ENCODE measurements at regions not wholly inside any gene's neighbourhood (a gene's known extent, or its start where the extent isn't known, plus 50 kb on each side); places are given as distances from the start of the nearest gene placed in this dataset.

DNA sequence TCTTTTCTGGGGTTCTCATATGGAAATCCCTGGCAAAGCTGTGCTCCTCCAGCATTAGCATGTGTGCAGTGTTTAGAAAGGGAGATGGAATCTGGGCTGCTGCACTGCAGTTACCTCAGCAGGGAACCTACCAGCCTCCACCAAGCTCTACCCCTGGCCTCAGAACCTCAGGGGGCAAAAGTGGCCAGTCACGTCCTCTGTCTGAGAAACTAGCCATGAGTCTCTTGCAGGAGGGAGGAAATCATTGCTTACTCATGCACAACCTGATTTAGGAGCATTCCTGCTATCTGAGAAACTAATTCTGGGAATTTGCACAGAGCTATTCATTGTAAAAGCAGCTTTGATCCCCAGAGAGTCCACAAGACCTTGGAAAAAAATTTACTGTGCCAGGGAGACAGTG lies 80.6 kb upstream of the IPO9 start:
- no peak overlapping the region for H3K9ac ChIP-seq (ENCODE audit: low read length)
- H3K4me1 ChIP-seq (ENCODE audit: control insufficient read depth, insufficient read depth, low read length) = no peaks in the 10 kb centered on the region
- H3K27ac ChIP-seq (ENCODE audit: low read depth, low read length) = no peak overlapping the region

DNA sequence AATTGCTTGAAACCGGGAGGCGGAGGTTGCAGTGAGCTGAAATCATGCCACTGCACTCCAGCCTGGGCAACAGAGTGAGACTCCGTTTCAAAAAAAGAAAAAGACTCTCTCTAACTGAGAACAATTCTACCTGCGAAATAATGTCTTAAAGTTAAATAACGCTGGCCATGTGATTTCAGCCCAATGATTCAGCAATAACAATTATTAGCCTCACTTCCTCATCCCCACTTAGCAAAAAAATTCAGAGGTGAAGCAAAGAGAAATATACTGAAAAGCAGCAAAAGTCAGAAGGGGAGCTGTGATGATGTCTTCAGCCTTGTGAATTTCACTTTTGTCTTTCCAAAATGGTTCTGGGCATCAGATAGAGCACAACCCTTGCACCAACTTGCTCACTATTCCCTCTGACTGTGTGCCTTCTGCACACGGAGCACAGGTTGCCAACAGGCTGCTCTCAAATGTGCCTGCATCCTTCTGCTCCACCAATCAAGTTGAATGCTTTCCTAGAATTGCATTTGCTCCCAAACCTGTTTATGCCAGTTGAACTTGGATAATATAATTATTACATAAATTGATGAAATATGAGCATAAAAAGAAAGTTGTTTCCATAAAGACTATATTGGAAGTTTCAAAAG lies 79.8 kb upstream of the IPO9 start:
- Histone ChIP-seq H3K4me1 (ENCODE audit: control insufficient read depth, insufficient read depth, low read length) (no peaks in the 10 kb centered on the region), H3K27ac (ENCODE audit: low read depth, low read length) (no peak overlapping the region), H3K27me3 (ENCODE audit: control insufficient read depth, insufficient read depth, low read length) (no peaks in the 10 kb centered on the region), H3K4me3 (ENCODE audit: low read length) (no peak overlapping the region), H3K9ac (ENCODE audit: low read length) (no peak overlapping the region), H3K36me3 (ENCODE audit: control insufficient read depth, insufficient read depth, low read length) (no peaks in the 10 kb centered on the region)

More for the DNA sequence above, 80.6 kb upstream of the IPO9 start:
- no peaks in the 10 kb centered on the region for H3K36me3 ChIP-seq (ENCODE audit: control insufficient read depth, insufficient read depth, low read length)
- no peaks in the 10 kb centered on the region for H3K27me3 ChIP-seq (ENCODE audit: control insufficient read depth, insufficient read depth, low read length)
- H3K4me3 ChIP-seq (ENCODE audit: low read length) = no peak overlapping the region

- no peak overlapping the region for H3K9ac ChIP-seq (ENCODE audit: low read length)
- no peaks in the 10 kb centered on the region for H3K36me3 ChIP-seq (ENCODE audit: control insufficient read depth, insufficient read depth, low read length)
- H3K4me3 ChIP-seq (ENCODE audit: low read length) = no peak overlapping the region
- no peaks in the 10 kb centered on the region for H3K27me3 ChIP-seq (ENCODE audit: control insufficient read depth, insufficient read depth, low read length)
- no peaks in the 10 kb centered on the region for H3K4me1 ChIP-seq (ENCODE audit: control insufficient read depth, insufficient read depth, low read length)
- H3K27ac ChIP-seq (ENCODE audit: low read depth, low read length) = no peak overlapping the region
Observed at GRCh38 chr1:201750120-201750519, 78.8 kb upstream of the IPO9 start.

- Histone ChIP-seq H3K9ac (ENCODE audit: low read length) (no peak overlapping the region), H3K27me3 (ENCODE audit: control insufficient read depth, insufficient read depth, low read length) (no peaks in the 10 kb centered on the region), H3K4me1 (ENCODE audit: control insufficient read depth, insufficient read depth, low read length) (no peaks in the 10 kb centered on the region), H3K4me3 (ENCODE audit: low read length) (no peak overlapping the region), H3K27ac (ENCODE audit: low read depth, low read length) (no peak overlapping the region), H3K36me3 (ENCODE audit: control insufficient read depth, insufficient read depth, low read length) (no peaks in the 10 kb centered on the region)
Observed at GRCh38 chr1:201750934-201751333, 78.0 kb upstream of the IPO9 start.

DNA sequence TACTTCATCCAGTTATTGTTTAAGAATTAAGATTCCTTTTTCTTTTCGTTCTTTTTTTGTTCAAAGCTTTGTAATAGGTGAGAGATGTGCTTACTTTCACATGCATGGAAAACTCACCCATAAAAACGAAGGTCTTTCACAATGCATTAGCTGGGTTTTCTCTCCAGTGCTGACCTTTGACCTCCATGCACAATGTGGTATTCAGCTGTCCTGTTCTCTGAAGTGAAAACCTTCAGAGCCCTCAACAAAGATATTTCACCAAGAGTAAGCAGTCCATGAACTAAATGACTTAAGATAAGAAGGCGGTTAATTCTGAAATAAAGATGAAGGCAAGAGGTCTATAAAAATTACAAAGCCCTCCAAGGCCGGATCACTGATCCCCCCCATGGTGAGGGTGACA lies 77.1 kb upstream of the IPO9 start:
- H3K36me3 ChIP-seq (ENCODE audit: control insufficient read depth, insufficient read depth, low read length) = no peaks in the 10 kb centered on the region
- H3K27ac ChIP-seq (ENCODE audit: low read depth, low read length) = no peak overlapping the region
- H3K27me3 ChIP-seq (ENCODE audit: control insufficient read depth, insufficient read depth, low read length) = no peaks in the 10 kb centered on the region
- no peak overlapping the region for H3K9ac ChIP-seq (ENCODE audit: low read length)
- H3K4me1 ChIP-seq (ENCODE audit: control insufficient read depth, insufficient read depth, low read length) = no peaks in the 10 kb centered on the region
- no peak overlapping the region for H3K4me3 ChIP-seq (ENCODE audit: low read length)

GRCh38 chr1:201752333-201752732 lies 76.6 kb upstream of the IPO9 start:
- no peaks in the 10 kb centered on the region for H3K4me1 ChIP-seq (ENCODE audit: control insufficient read depth, insufficient read depth, low read length)
- H3K4me3 ChIP-seq (ENCODE audit: low read length) = no peak overlapping the region
- no peak overlapping the region for H3K9ac ChIP-seq (ENCODE audit: low read length)
- H3K27ac ChIP-seq (ENCODE audit: low read depth, low read length) = no peak overlapping the region
- no peaks in the 10 kb centered on the region for H3K36me3 ChIP-seq (ENCODE audit: control insufficient read depth, insufficient read depth, low read length)
- H3K27me3 ChIP-seq (ENCODE audit: control insufficient read depth, insufficient read depth, low read length) = no peaks in the 10 kb centered on the region

GRCh38 chr1:201753492-201753891 lies 75.5 kb upstream of the IPO9 start:
- Histone ChIP-seq H3K9ac (ENCODE audit: low read length) (no peak overlapping the region), H3K4me1 (ENCODE audit: control insufficient read depth, insufficient read depth, low read length) (no peaks in the 10 kb centered on the region), H3K27me3 (ENCODE audit: control insufficient read depth, insufficient read depth, low read length) (no peaks in the 10 kb centered on the region), H3K36me3 (ENCODE audit: control insufficient read depth, insufficient read depth, low read length) (no peaks in the 10 kb centered on the region), H3K27ac (ENCODE audit: low read depth, low read length) (no peak overlapping the region), H3K4me3 (ENCODE audit: low read length) (no peak overlapping the region)

DNA sequence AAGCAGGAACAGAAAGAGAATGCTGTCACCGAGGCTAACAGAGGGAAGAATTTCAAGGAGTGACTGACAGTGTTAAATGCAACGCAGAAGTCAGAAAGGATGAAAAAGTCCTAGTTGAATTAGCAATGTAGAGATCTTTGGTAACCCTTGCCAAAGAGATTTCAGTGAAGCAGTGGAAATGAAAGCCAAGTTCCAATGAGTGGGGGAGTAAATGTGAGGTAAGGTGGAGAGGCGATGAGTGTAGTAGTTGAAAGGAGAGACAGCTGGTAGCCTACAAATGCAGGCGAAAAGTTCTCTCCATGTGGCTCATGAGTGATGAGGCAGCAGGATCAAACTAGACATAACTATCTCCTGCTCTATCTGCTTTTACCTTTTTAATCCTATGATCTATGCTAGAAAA lies 74.6 kb upstream of the IPO9 start:
- Histone ChIP-seq H3K9ac (ENCODE audit: low read length) (no peak overlapping the region), H3K27ac (ENCODE audit: low read depth, low read length) (no peak overlapping the region), H3K4me3 (ENCODE audit: low read length) (no peak overlapping the region), H3K27me3 (ENCODE audit: control insufficient read depth, insufficient read depth, low read length) (no peaks in the 10 kb centered on the region), H3K4me1 (ENCODE audit: control insufficient read depth, insufficient read depth, low read length) (no peaks in the 10 kb centered on the region), H3K36me3 (ENCODE audit: control insufficient read depth, insufficient read depth, low read length) (no peaks in the 10 kb centered on the region)

- Histone ChIP-seq H3K4me1 (ENCODE audit: control insufficient read depth, insufficient read depth, low read length) (no peaks in the 10 kb centered on the region), H3K27ac (ENCODE audit: low read depth, low read length) (no peak overlapping the region), H3K36me3 (ENCODE audit: control insufficient read depth, insufficient read depth, low read length) (no peaks in the 10 kb centered on the region), H3K4me3 (ENCODE audit: low read length) (no peak overlapping the region), H3K27me3 (ENCODE audit: control insufficient read depth, insufficient read depth, low read length) (no peaks in the 10 kb centered on the region), H3K9ac (ENCODE audit: low read length) (no peak overlapping the region)
Observed at GRCh38 chr1:201755200-201755599, 73.8 kb upstream of the IPO9 start.

DNA sequence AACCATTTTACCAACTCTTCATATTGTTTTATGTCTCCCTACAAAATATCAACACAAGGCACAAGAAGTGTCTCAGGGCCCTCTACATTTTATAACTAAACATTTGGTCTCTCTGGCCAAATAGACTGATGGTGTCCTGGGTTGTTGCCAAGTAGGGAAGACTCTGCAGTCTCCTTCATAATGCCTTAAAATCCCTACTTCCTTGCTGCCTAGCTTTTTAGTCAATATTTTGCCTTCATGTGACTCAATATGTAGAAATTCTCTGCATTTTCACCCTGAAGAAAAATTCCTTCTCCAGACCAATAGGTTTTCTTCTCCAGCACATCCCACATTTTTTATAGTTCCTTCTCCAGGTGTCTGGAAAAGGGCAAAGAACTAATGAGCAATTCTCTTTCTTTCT lies 72.6 kb upstream of the IPO9 start:
- no peaks in the 10 kb centered on the region for H3K4me1 ChIP-seq (ENCODE audit: control insufficient read depth, insufficient read depth, low read length)
- no peak overlapping the region for H3K27ac ChIP-seq (ENCODE audit: low read depth, low read length)
- H3K27me3 ChIP-seq (ENCODE audit: control insufficient read depth, insufficient read depth, low read length) = no peaks in the 10 kb centered on the region
- no peak overlapping the region for H3K9ac ChIP-seq (ENCODE audit: low read length)
- H3K4me3 ChIP-seq (ENCODE audit: low read length) = no peak overlapping the region
- H3K36me3 ChIP-seq (ENCODE audit: control insufficient read depth, insufficient read depth, low read length) = no peaks in the 10 kb centered on the region

DNA sequence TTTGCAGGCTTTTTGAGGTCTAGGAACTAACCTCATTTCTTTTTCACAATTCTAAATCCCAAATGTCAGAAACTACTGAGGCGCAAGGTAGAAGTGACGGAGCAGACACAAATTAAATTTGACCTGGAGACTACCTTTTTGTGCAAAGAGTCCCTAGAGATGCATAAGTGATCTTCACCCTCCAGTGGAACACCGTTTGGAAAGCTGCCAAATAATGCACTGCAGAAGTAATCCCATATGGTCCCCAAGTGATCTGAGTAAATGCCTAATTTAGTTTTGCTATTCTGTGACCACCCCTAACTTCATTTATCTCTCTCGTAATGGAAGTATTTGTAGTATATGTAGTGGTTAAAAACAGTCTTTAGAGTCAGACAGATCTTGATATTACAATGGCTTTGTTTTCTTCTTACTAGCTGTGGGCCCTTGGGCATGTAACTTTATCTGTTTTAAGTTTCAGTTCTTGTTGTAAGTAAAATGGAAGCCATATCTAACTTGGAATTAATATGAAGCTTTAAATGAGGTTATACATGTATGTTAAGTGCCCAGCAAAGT lies 70.4 kb upstream of the IPO9 start:
- H3K4me1 ChIP-seq (ENCODE audit: control insufficient read depth, insufficient read depth, low read length) = no peaks in the 10 kb centered on the region

GRCh38 chr1:201759194-201759815 lies 69.7 kb upstream of the IPO9 start:
- Histone ChIP-seq H3K27me3 (ENCODE audit: control insufficient read depth, insufficient read depth, low read length) (no peaks in the 10 kb centered on the region), H3K27ac (ENCODE audit: low read depth, low read length) (no peak overlapping the region), H3K36me3 (ENCODE audit: control insufficient read depth, insufficient read depth, low read length) (no peaks in the 10 kb centered on the region), H3K9ac (ENCODE audit: low read length) (no peak overlapping the region), H3K4me3 (ENCODE audit: low read length) (no peak overlapping the region), H3K4me1 (ENCODE audit: control insufficient read depth, insufficient read depth, low read length) (no peaks in the 10 kb centered on the region)

More for the DNA sequence above, 70.4 kb upstream of the IPO9 start:
- Histone ChIP-seq H3K9ac (ENCODE audit: low read length) (no peak overlapping the region), H3K4me3 (ENCODE audit: low read length) (no peak overlapping the region), H3K36me3 (ENCODE audit: control insufficient read depth, insufficient read depth, low read length) (no peaks in the 10 kb centered on the region), H3K27ac (ENCODE audit: low read depth, low read length) (no peak overlapping the region), H3K27me3 (ENCODE audit: control insufficient read depth, insufficient read depth, low read length) (no peaks in the 10 kb centered on the region)

GRCh38 chr1:201760516-201760915 lies 68.4 kb upstream of the IPO9 start:
- Histone ChIP-seq H3K27me3 (ENCODE audit: control insufficient read depth, insufficient read depth, low read length) (no peaks in the 10 kb centered on the region), H3K4me1 (ENCODE audit: control insufficient read depth, insufficient read depth, low read length) (no peaks in the 10 kb centered on the region), H3K27ac (ENCODE audit: low read depth, low read length) (no peak overlapping the region), H3K36me3 (ENCODE audit: control insufficient read depth, insufficient read depth, low read length) (no peaks in the 10 kb centered on the region), H3K4me3 (ENCODE audit: low read length) (no peak overlapping the region), H3K9ac (ENCODE audit: low read length) (no peak overlapping the region)
